ENCODE measurements at regions not wholly inside any gene's neighbourhood (a gene's known extent, or its start where the extent isn't known, plus 50 kb on each side); places are given as distances from the start of the nearest gene placed in this dataset.
"Not testable (repeated sequence)": the region's sequence is repeated elsewhere in the genome, so short reads cannot be mapped to it uniquely, and the experiment has no call there.

GRCh38 chr7:36065563-36066342 is 87.3 kb upstream of the EEPD1 start:
- not testable (repeated sequence) for DNase-seq (ENCODE audit: low read depth, low spot score)

- DNase-seq (ENCODE audit: low read depth, low spot score): no peak
Measured at GRCh38 chr7:36066343-36066664, 86.8 kb upstream of the EEPD1 start.

- DNase-seq (ENCODE audit: low read depth, low spot score): no peak
Measured at GRCh38 chr7:36070230-36070629, 82.8 kb upstream of the EEPD1 start.

GRCh38 chr7:36071605-36072004 is 81.4 kb upstream of the EEPD1 start:
- DNase-seq (ENCODE audit: low read depth, low spot score): no peak

DNA sequence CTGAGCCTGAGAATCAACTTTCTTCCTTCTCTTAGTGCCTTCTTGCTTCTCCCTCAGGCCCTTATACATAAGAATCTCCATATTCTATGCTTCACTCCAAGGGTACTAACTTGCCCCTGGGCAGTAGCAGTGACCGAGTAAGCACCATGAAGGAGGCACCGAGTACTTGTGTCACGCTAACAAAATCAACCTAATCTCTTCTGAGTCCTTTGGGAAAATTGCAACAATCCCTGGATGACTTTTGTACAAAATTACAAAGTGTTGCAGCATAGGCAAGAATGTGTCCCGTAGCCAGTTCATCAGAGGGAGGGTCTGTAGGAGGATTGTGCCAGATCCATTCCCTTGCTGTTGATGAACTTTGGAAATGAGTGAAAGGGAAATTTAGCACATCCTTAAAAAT is 80.4 kb upstream of the EEPD1 start:
- DNase-seq (ENCODE audit: low read depth, low spot score): no peak

GRCh38 chr7:36075561-36075960 is 77.5 kb upstream of the EEPD1 start:
- DNase-seq (ENCODE audit: low read depth, low spot score): no peak

DNA sequence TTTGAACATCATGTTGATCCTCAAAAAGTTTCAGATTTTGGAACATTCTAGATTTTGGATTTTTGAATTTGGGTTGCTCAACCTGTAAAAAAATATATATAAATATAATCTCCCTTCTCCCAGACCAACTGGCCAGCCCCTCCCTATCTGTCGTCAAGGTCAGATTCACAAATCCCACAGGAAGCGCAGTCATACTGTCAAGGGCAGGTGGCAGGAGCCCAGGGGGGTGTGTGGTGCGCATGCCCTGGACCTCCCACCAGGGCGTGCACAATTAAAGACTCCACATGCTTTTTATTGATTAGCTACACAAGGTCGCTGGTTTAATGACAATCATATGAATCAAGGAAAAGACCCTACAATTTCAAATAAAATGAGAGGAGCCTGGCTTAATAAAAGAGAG is 77.0 kb upstream of the EEPD1 start:
- no peak for DNase-seq (ENCODE audit: low read depth, low spot score)

DNA sequence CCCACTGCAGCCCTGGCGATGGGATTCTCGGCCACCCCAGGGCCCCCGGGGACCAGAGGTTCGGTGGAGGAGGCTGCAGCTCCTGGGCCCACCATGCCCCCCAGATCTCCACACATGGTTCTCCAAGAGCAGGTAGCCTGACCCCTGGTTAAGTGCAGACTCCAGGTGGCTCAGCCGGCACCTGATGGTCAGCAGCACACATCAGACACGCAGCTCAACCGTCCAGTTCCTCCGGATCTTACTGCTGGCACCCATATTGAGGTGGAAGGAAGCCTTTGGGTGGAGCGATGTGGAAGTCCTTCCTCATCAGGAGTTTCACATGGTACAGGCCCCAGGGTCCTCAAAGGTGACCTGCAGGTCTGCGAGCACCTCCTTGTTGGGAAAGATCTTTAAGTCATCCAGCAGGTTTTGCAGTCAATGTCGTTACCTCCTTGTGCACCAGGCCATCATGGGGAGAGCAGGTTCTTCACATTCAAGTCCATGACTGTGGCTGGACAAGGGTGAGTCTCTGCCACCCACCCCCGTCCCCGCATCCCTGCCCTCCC is 74.2 kb upstream of the EEPD1 start:
- DNase-seq (ENCODE audit: low read depth, low spot score): no peak

DNA sequence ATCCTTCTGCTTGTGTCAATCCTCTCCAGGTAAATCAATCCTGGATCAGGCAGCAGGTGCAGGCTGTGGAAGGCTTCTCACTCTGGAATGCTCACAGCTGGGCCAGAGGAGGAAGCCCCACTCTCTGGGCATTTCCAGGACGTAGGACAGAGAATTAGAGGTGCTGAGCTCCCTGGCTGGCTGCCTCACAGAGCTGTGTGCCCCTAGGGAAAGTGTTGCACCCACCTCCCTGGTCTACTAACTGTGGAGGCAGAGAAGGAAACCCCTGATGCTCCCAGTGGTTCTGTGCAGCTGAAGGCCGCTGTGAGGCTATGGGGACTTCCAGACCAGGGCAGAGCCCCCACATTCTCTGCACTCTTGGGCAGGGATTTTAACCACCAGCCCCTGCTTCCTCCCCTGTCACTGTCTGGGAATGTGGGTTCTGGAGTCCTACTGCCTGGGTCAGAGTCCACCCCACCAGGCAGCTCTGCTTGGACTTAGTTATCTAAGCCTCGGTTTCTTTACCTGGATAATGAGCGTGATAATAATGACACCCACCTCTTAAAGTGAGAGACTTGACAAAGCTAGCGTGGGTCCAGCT is 73.5 kb upstream of the EEPD1 start:
- no peak for DNase-seq (ENCODE audit: low read depth, low spot score)

GRCh38 chr7:36080843-36081242 is 72.2 kb upstream of the EEPD1 start:
- no peak for DNase-seq (ENCODE audit: low read depth, low spot score)

DNA sequence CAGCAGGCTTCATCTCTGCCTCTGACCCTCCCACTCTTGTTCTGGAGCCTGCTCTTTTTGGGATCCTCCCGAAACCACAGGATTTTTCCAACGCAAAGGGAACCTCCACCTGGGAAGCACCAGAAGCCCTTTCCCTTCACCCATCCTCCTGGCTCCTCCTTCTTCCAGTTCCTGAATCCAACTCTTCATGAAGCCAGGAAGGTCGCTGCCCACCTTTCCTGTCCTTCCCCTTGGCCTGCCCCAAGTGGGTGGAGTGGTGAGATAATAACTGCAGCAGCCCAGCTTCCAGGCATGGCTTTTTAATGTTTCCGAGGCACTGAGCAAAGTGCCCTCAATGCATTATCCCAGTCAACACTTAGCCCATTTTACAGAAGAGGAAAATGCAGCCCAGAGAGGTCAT is 70.8 kb upstream of the EEPD1 start:
- no peak for DNase-seq (ENCODE audit: low read depth, low spot score)

DNA sequence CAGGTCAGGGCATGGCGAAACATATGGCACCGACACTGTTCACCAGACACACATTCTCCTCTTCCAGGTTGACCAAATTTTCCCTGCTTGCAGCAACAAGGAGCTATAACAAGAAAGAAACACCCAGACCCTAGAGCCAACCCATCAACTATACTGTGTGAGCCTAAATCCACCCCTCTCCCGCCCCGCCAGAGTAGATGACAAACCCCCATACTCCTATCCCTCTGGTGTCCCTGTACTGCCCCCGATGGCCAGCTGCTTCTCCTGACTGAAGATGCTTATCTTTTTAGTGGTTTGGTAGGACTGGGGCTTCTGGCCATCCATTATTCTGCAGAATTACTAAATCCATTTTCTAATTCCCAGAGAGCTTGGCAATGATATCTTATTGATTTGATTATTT is 70.1 kb upstream of the EEPD1 start:
- DNase-seq (ENCODE audit: low read depth, low spot score): no peak

DNA sequence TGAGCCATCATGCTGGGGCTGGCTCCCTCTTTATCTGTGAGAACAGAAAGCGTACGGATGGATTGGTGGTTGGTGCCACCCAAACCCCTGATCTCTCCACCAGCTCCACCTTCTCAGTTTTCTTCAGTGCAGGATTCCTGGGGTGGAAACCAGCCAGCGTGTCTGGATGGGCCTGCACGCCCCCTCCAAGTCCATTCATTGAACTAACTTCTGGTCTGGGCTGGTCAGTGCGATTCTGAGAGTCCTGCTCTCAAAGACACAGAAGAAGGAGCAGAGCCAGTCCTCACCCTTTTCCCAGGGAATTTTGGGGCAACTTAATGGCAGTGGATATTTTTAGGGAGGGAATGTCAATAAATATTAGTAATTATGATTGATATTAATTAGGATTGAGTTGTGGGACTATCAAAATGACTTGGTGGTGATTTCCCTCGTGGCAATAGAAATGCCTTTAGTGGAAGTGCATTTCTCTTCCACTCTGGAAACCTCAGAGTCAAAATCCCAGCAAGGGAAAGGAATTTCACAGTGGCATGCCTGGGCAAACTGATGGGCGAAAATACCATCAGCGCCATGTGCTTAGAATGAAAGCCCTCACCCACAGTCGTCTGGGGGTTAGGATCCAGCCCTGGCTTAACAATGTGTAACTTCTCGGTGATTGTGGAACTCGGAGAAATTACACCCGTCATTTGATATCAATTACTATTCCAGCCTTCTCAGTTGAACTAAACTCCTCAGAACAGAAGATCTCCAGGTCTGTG is 69.3 kb upstream of the EEPD1 start:
- no peak for DNase-seq (ENCODE audit: low read depth, low spot score)

DNA sequence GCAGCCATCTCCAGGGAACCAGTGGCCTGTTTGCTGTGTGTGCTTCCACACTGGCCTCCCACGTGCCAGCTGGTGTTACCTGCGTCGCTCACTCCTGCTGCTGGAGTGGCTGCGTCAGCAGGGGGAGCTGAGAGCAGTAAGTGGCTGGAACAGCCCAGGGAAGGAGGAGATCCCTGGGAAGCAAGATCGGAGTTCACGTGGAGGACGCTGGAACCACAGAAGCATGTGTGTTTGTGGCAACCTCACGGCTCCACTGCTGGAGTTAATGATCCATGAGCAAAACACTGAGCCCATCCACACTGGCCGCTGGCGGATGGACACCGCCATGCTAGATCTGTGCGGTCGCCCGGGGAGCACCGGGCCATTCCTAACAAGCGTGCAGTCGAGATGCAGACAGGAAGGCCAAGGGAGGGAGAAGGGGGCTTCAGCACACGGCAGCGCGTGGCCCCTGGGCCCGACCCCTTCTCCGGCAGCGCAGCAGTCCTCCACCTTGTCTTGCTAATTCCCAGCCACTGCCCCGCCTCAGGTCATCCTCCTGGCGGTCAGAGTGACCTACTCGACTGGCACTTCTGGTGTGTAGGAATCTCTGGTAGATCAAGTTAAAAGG is 68.5 kb upstream of the EEPD1 start:
- DNase-seq (ENCODE audit: low read depth, low spot score): no peak

DNA sequence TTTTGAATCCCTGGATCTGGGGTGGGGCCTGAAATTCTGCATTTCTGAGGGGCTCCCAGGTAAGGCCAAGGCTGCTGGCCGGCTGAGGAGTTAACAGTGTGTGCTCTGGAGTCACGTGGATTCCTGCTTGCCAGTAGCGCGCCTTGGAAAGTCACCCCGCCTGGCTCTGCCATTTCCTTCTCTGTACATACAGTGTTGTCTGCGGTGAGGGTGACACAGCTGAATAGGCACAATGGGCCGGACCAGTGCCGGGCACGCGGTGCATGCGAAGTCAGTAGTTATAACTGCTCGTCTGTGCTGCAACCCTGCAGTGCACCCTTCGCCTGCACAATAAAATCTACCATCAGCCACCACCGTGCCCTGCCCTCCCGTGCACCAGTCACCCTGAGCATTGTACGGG is 68.0 kb upstream of the EEPD1 start:
- no peak for DNase-seq (ENCODE audit: low read depth, low spot score)

GRCh38 chr7:36086571-36086970 is 66.5 kb upstream of the EEPD1 start:
- no peak for DNase-seq (ENCODE audit: low read depth, low spot score)

- DNase-seq (ENCODE audit: low read depth, low spot score): no peak
Measured at GRCh38 chr7:36088553-36088952, 64.5 kb upstream of the EEPD1 start.

DNA sequence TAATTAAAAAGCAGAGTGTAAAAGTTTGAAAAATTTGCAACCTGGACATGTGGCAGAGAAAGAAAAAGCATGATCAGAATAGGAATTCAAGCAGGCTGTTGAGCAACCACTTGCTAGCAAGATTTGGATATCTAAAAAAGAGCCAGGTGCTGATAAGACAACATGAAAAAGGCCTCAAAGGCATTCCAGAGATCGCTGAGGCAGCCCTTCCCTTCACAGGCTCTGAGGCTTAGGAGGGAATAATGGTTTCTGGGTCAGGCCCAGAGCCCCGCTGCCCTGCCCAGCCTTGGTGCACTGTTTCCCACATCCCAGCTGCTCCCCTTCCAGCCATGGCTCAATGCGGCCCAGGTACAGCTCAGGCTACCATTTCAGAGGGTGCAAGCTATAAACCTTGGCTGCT is 64.1 kb upstream of the EEPD1 start:
- DNase-seq (ENCODE audit: low read depth, low spot score): no peak

DNA sequence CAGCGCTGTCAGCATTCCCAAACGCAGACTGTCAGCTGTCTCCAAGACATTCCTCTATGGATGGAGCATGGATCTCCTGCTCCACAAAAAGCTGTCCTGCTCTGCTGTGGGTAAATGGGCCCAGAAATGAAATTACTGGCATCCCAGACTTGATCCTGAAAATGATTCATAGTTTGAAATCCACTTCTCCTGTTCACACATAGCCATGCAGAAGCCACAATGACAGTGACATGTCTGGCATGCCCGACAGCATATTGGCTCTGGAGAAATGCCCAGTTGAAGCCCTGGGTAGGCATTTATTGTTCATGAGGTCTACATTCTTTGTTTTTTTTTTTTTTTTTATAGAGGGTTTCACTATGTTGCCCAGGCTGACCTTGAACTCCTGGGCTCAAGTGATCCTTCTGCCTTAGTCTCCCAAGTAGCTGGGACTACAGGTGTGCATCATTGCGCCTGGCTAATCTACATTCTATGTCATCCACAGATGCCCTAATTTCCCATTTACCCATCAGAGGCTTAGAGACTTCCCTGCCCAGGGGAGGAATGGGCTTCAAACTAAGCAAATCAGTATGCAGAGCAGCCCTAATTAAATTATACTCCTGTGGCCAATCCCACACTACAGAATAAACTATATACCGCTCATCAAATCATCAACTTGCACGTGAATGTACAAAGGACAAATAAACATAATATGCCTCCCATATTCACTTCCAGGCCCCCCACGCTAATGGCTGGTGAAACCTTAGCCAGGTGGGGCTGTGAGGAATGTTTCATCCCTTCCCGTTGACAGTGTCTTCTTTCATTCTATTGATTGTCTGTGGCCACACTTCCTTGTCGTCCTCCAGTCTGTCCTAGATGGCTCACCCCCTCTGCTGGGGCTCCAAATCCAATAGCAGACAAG is 61.8 kb upstream of the EEPD1 start:
- no peak for DNase-seq (ENCODE audit: low read depth, low spot score)

GRCh38 chr7:36091874-36092176 is 61.2 kb upstream of the EEPD1 start:
- no peak for DNase-seq (ENCODE audit: low read depth, low spot score)

DNA sequence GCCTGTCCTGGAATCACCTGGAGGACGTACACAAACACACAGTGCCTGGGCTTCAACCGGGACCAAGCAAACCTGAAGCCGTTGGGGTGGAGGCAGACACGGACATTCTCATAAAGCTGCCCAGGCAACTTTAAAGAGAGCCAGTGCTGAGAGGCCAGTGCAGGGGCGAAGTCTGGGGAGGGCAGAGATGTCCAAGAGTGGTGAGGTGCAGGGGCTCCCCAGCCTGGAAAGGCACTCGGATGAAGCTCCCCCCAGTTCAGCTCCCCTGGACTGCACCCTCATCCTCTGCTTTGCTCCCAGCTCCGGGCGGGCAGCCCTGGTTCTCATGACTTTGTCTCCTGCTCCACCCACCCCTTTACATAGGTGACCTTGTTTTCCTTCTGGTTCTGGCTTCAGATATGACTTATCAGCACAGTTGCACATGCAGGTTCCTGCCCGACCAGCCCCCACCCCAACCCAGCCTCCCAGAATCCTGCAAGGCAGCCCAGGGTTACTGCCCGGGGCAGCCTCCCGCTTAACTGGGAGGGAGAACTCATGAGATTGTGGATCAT is 60.8 kb upstream of the EEPD1 start:
- no peak for DNase-seq (ENCODE audit: low read depth, low spot score)

All from smooth muscle cell of the brain vasculature (primary cell).